ENCODE measurements at regions not wholly inside any gene's neighbourhood (a gene's known extent, or its start where the extent isn't known, plus 50 kb on each side); places are given as distances from the start of the nearest gene placed in this dataset.
A peak's percentile ranks its signal among the peaks of the same experiment; 100 is the strongest.

DNA sequence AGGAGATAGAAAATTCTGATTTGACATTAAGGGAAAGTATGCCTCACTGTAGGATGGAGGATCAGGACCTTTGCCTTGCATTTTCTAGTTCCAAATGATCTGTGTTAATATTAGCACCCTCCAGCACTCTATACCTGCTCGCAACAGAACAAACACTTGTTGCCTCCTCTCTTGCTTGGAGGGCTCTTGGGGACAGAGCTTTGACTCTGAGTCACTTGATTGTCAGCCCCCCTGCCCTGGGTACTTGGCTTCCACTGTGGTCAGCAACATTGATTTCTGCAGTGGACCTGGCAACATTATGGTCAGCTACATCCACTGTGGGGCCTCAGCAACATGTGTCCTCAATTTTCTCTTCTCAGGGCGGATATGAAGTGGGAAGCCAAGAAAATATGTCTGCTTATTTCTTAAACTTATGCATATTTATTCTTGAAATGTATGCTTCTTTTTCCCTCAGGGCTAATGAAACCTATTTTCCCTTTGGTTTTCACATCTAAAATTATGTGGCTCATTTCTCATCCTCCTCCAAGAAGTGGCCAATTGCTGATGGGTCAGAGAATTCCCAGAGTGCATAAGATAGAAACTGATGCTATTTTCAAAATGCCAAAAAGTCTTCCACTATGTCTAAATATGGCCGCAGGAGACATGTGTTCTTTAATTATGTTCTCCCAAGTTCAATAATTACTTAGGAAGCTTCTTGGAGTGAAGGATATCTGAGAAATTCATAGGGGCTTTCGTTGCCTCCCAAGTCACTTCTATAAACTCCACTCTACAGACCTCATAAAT is 94.6 kb upstream of the SMIM36 start:
- no peak overlapping the region for H3K4me3 ChIP-seq
- H3K27ac ChIP-seq, result peak overlapping the region in 4 of 8 donors; percentile 13 to 56 (median 24)
- H3K4me1 ChIP-seq, result no peaks in the 10 kb centered on the region
- no peak for DNase-seq
- TF ChIP-seq POLR2AphosphoS5 (IDR thresholded peaks at IDR 0.05), result no peak
- TF ChIP-seq, protein P1, sequence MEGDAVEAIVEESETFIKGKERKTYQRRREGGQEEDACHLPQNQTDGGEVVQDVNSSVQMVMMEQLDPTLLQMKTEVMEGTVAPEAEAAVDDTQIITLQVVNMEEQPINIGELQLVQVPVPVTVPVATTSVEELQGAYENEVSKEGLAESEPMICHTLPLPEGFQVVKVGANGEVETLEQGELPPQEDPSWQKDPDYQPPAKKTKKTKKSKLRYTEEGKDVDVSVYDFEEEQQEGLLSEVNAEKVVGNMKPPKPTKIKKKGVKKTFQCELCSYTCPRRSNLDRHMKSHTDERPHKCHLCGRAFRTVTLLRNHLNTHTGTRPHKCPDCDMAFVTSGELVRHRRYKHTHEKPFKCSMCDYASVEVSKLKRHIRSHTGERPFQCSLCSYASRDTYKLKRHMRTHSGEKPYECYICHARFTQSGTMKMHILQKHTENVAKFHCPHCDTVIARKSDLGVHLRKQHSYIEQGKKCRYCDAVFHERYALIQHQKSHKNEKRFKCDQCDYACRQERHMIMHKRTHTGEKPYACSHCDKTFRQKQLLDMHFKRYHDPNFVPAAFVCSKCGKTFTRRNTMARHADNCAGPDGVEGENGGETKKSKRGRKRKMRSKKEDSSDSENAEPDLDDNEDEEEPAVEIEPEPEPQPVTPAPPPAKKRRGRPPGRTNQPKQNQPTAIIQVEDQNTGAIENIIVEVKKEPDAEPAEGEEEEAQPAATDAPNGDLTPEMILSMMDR (IDR thresholded peaks at IDR 0.05 in 8 of 11, conservative IDR thresholded peaks at IDR 0.05 in 3 of 11), result no peak
- no peak for TF ChIP-seq POLR2A (IDR thresholded peaks at IDR 0.05)
- H3K9me3 ChIP-seq, result peaks cover 0 to 7% (median 0%) of the 10 kb centered on the region in 8 donors
- no peaks in the 10 kb centered on the region for H3K36me3 ChIP-seq
- WGBS, 5 donors, result 76 to 95% (median 88%) methylated on average over 4 of the region's 4 CpGs
- peaks cover 0 to 6% (median 0%) of the 10 kb centered on the region in 7 donors for H3K27me3 ChIP-seq (replicated peaks in 1 of 7)
- intact Hi-C loops (cut with DNase I; ENCODE audit: low total_unique reads), result no loop called here

DNA sequence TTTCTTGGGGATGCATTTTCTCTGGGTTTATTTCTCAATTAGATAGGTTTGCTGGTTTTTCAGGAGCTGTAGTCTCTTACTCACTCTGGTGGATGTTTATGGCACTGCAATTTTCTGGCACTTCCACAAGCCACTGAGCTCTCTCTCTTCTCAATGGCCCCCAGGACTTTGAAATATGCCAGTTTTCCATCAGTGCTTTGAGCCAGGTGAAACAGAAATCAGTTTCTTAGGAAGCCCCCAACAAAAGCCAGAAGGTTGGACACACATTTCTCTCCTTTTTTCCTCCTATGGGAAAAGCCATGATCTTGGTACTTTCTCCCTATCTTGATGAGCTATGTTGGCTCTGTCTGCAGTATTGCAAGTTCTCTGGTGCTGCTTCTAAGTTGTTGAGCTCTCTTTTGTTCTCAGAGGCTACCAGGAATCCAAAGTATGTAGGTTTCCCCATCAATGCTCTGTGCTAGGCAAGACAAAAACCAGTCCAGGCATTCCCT is 90.7 kb upstream of the SMIM36 start:
- peaks cover 0 to 6% (median 0%) of the 10 kb centered on the region in 7 donors for H3K27me3 ChIP-seq (replicated peaks in 1 of 7)
- intact Hi-C loops (cut with DNase I; ENCODE audit: low total_unique reads), result no loop called here
- no peaks in the 10 kb centered on the region for H3K36me3 ChIP-seq
- H3K9me3 ChIP-seq, result peaks cover 12 to 47% (median 34%) of the 10 kb centered on the region in 8 donors
- no peak overlapping the region for H3K4me3 ChIP-seq
- DNase-seq, result no peak
- no peaks in the 10 kb centered on the region for H3K4me1 ChIP-seq
- TF ChIP-seq, protein P1 (IDR thresholded peaks at IDR 0.05 in 8 of 11, conservative IDR thresholded peaks at IDR 0.05 in 3 of 11), result peak in 10 of 11 experiments; percentile 23 to 73 (median 60)
- TF ChIP-seq POLR2AphosphoS5 (IDR thresholded peaks at IDR 0.05), result no peak
- H3K27ac ChIP-seq, result no peak overlapping the region

DNA sequence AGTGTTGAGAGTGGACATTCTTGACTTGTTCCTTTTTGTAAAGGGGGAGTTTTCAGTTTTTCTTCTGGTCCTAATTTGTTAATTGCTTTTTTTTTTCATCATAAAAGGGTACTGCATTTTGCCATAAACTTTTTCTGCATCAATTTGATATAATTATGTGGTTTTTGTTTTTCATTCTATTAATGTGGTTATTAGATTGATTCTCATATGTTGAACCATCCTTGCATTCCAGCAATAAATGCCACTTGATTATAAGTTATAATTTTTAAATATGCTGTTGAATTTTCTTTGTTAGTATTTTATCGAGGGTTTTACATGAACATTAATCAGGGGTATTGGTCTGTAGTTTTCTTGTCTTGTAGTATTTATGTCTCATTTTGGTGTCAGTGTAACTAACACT is 87.2 kb upstream of the SMIM36 start:
- TF ChIP-seq POLR2A (IDR thresholded peaks at IDR 0.05) (no peak), POLR2AphosphoS5 (IDR thresholded peaks at IDR 0.05) (no peak)
- TF ChIP-seq, protein P1 (IDR thresholded peaks at IDR 0.05 in 8 of 11, conservative IDR thresholded peaks at IDR 0.05 in 3 of 11), result no peak
- no peak overlapping the region for H3K4me3 ChIP-seq
- peaks cover 0 to 6% (median 0%) of the 10 kb centered on the region in 7 donors for H3K27me3 ChIP-seq (replicated peaks in 1 of 7)
- H3K27ac ChIP-seq, result no peak overlapping the region
- peaks cover 12 to 55% (median 42%) of the 10 kb centered on the region in 8 donors for H3K9me3 ChIP-seq
- intact Hi-C loops (cut with DNase I; ENCODE audit: low total_unique reads), result no loop called here
- no peak for DNase-seq
- 85 to 100% (median 95%) methylated on average over 1 of the region's 1 CpG for WGBS, 5 donors
- H3K36me3 ChIP-seq, result no peaks in the 10 kb centered on the region
- no peaks in the 10 kb centered on the region for H3K4me1 ChIP-seq

DNA sequence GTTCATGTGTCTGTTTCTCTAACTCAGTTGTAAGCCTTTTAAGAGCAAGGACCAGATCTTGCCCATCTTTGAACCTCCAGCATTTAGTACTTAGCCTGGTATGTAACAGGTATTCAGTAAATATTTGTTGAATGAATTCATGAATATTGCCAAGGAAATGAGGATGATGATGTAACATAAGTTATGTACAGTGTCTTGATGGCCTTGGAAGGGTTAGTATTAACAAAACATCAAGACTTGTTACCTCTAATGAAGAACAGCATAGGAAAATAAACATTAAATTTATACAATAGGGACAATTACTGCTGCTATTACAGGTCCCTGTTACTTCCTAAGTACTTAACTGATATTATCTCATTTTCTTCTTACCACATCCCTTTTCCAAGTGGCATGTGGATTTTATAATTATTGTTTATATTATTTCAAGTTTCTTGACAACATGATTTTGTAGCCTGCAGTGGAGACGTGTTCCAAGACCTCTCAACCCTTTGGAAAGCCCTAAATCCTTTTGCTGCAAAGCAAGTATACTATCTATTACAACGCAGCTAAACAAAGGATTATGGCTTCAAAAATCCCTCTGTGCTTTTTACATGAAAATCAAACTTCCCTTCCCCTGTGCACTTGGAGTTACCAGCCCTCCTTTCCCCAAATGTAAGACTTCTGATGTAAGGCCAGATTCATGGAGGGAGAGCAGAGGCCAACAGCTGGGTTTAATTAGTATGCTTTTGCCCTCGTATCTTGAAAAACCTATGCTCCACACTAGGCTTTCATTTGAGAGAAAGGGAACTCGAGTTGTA is 77.4 kb upstream of the SMIM36 start:
- H3K36me3 ChIP-seq, result no peaks in the 10 kb centered on the region
- no peak overlapping the region for H3K4me3 ChIP-seq
- H3K4me1 ChIP-seq, result peaks cover 0 to 12% (median 0%) of the 10 kb centered on the region in 6 donors
- no peaks in the 10 kb centered on the region for H3K27me3 ChIP-seq (replicated peaks in 1 of 7)
- no peak for TF ChIP-seq POLR2AphosphoS5 (IDR thresholded peaks at IDR 0.05)
- TF ChIP-seq POLR2A (IDR thresholded peaks at IDR 0.05), result no peak
- TF ChIP-seq, protein P1 (IDR thresholded peaks at IDR 0.05 in 8 of 11, conservative IDR thresholded peaks at IDR 0.05 in 3 of 11), result no peak
- intact Hi-C loops (cut with DNase I; ENCODE audit: low total_unique reads), result no loop called here
- DNase-seq, result no peak
- H3K27ac ChIP-seq, result peak overlapping the region in 5 of 8 donors; percentile 19 to 64 (median 52)
- no peaks in the 10 kb centered on the region for H3K9me3 ChIP-seq
- WGBS, 5 donors, result 52 to 81% (median 65%) methylated on average over 4 of the region's 4 CpGs

Measured in spleen (tissue), 11 donors.